ENCODE measurements at regions not wholly inside any gene's neighbourhood (a gene's known extent, or its start where the extent isn't known, plus 50 kb on each side); places are given as distances from the start of the nearest gene placed in this dataset.

DNA sequence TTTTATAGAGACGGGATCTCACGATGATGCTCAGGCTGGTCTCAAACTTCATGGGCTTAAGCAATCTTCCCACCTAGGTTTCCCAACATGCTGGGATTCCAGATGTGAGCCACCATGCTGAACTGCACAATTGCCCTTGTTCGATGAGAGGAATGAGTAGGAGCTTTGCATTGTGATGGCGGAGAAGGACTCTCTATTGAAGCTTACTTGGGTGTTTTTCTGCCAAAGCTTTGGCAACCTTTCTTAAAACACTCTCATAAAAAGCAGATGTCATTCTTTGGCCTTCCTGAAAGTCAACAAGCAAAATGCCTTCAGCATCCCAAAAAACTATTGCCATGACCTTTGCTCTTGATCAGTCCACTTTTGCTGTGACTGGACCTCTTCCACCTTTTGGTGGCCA lies 904.8 kb upstream of the TMEM132C start:
- no peak for DNase-seq

DNA sequence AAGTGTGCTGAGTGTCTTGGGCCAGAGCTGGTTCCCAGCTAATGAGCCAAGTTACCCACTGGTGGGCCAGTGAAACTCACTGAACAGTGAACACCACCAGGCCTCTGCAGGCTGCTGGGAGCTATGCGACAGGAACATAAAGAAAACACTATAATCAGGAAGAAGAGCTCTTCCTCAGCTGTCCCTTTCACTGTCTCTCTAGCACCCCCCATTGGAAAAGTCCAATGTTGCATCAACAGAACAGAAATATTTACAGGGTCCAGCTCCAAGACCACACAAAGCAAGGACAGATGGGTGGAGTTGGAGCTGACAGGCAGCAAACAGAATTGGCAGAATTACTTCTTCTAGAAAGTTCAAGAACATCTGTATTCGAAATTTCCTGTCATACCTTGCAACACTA lies 903.6 kb upstream of the TMEM132C start:
- DNase-seq = no peak

- no peak for DNase-seq
Observed at GRCh38 chr12:127373559-127373958, 893.4 kb upstream of the TMEM132C start.

DNA sequence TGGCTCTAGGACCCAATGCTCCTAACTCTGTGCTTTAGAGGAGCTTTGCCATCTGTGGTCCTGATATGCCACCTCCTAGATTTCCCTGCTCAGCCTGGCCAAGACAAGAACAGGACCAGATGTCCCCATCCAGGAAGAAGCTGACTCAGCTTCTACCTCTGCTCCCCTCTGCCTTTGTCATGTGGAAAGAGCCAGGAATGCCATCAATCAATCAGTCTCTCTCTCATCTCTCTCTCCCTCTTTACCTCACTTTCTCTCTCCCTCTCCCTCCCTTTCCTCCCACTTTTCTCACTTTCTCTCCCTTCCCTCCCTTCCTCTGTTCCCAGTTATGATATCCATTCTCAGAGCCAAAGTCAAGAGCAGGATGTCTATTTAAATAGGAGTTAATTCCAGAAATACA lies 892.5 kb upstream of the TMEM132C start:
- DNase-seq = no peak

DNA sequence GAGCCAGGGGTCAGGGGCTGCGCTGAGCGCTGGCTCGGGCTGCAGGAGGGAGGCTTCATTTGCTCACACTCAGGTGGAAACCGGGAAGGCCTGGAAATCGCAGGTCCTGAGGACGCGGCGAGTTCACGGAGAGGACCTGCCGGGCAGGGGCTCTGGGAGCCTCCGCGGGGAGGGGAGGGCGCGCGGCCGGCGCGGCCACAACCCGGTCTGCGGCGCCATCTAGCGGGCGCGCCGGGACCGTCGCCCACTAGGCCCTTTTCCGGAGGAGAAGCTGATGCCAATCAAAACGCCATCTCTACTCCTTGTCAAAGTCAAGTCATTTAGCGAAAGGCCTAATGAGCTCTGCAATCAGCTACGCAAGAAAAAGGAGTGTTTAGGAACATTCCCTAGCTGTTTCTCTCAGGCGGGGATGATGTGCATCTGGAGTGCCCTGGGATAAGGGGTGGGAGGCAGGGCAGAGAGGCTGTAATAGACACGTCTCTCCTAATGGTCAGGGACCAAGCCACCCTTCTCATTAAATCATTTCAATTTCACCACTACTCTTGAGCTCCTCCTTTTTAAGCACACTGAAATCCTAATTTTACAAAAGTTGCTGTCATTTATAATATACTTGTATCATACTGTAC lies 885.8 kb upstream of the TMEM132C start:
- DNase-seq = no peak

DNA sequence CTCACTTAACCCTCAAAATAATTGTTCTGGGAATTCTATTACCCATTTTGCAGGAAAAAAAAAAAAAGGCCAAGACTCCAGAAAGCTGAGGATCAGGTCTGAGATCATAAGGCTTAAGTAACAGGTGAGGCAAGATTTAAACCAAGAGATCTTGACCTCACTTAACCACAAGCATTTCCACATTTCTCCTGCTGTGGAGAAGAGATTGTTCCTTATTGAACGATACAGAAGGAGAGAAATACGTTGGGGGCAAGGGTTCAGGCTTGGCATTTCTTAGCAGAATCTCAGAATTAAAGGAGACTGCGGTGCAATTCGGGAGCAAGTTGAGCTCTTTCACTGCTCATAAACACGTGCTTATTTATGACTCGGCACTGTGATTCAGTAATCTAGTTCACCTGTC lies 885.3 kb upstream of the TMEM132C start:
- no peak for DNase-seq

DNA sequence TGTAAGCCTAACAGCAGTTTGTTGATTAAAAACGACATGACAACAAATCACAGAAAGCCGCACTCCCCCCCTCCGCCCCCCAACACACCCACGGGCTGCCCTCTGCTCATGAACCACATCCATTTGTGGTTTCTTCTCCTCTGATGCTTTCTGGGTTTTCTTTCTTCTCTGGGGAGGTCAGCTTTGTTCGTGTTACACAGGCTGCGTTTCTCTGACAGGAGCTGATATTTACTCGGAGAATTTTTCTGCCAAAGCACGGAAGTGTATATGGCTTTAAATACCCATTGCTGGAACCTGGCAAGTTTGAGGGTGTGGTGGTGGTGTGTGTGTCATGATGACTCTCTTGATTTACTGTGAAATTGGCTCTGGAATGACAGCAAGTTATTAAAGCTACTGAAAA lies 883.7 kb upstream of the TMEM132C start:
- no peak for DNase-seq

- DNase-seq = no peak
Observed at GRCh38 chr12:127386723-127387122, 880.2 kb upstream of the TMEM132C start.

DNA sequence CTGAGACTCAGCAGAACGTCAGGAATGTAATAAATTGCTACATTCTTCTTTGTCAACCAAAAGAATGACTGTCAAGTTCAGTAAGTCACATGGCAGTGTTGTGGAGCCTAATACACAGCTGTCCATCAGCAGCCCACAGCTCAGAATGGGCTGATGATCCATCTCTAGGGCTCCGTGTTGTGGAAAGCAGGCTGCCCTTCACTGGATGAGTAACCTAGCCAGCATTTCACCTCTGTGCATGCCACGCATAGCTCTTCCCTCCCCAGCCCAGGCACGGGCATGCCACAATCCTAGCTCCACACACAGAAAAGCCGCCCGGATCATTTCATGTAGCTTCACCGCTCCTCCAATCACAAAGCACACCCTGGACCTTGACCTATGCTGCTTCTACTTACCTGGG lies 878.0 kb upstream of the TMEM132C start:
- DNase-seq = no peak

DNA sequence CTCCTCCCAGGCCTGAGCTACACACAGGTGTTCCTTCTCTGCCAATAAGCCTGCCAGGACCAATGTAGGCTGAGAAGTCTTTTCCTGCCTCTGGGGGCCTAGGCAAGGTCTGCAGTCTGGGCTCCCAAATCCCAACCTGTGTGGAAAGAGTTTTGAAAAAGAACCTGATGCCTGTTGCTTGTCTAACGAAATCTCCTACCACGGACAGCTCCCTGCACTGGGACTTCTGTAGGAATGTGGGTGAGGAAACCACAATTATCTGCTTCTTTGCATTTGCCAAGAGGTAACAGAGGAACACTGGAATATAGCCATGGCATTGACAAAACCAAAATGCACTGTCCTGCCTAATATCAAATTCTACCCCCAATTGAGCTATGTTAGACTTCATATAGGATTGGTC lies 877.0 kb upstream of the TMEM132C start:
- no peak for DNase-seq

- DNase-seq = no peak
Observed at GRCh38 chr12:127393465-127393864, 873.5 kb upstream of the TMEM132C start.

DNA sequence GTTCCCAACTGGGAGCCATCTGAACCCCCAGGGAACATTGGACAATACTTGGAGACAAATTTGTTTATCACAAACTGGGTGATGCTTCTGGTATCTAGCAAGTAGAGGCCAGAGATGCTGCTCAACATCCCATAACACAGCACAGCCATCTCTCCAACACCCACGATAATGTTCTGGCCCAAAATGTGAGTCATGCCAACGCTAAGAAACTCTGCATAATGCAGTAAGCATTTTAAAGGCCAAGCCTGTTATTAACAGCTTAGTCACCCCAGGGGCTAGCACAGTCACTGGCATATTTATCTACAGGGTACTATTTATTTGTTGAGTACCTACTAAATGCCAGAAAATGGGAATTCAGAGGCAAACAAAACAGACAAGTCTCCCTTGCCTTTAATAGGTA lies 873.1 kb upstream of the TMEM132C start:
- no peak for DNase-seq

- no peak for DNase-seq
Observed at GRCh38 chr12:127396734-127397133, 870.2 kb upstream of the TMEM132C start.

DNA sequence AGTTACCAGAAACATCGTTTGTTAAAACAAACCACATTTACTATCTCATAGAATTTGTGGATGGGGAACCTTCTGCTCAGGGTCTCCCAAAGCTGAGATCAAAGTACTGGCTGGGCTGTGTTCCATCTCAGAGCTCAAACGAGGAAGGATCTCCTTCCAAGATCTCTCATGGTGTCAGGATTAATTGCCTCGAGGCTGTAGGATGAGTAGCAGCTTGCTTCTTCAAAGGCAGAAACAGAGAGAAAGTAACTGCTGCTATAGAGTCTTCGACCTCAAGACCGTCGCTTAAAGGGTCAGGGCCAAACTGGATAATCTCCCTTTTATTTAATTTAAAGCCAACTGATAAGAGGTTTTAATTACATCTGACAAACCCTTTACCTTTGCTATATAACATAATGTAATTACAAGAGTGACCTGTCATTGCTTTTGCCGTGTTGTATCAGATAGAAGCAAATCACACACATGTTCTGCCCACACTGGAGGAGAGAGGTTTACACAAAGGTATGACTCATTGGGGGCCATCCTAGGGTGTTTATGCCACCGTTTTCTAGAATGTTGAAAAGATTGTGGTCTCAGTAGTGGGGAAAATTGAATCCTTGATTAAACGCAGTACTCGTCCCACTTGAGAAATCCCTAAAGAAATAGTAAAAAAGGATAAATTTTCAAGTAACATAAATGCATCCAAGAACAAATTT lies 868.8 kb upstream of the TMEM132C start:
- no peak for DNase-seq

DNA sequence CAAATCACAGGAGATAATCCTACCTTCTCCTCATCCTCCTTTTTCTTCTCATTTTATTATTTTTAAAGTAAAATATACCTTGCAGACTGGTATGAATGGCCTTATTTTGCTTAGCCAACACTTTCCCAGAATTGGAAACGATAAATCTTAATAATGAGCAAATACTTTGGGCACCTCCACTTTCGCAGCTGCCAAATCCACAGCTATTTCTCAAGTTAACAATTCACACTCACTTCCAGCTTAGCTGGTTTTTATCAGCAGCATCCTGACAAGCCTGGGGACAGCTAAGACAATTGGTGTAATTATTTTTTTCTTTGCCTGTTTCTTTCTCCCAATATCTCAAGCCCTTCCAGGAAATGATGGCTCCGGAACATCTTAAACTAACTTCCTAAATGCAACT lies 867.5 kb upstream of the TMEM132C start:
- DNase-seq = no peak

GRCh38 chr12:127400221-127400620 lies 866.7 kb upstream of the TMEM132C start:
- DNase-seq = no peak

DNA sequence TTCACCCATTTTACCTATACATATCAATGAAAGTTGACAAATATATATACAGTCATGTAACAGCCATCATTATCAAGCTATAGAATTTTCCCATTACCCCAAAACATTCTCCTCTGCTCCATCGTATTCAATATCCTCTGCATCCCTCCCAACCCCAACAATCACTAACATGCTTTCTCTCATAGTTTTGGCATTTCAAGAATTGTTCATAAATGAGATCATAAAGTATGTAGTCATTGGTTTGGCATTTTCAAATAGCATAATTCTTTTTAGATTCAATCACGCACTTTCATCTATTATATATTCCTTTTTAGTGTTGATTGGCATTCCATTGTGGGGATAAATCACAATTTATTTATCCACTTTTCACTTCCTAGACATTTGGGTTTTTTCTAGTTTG lies 866.0 kb upstream of the TMEM132C start:
- DNase-seq = no peak

DNA sequence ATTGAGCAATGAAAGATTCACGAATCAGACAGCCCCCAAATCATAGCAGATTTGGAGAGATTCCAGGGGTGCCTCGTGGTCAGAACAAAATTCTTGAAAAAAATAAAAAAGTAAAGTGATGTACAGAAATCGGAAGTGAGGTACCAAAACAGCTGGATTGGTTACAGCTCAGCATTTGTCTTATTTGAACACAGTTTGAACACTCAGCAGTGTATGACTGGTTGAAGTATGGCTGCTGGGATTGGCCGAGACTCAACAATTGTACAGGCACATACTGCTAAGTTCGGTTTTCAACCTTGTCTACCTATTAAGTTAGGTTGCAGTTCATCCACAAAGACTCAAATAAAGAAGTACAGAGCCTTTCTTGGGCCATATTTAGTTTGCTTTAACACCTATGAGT lies 865.4 kb upstream of the TMEM132C start:
- DNase-seq = no peak

DNA sequence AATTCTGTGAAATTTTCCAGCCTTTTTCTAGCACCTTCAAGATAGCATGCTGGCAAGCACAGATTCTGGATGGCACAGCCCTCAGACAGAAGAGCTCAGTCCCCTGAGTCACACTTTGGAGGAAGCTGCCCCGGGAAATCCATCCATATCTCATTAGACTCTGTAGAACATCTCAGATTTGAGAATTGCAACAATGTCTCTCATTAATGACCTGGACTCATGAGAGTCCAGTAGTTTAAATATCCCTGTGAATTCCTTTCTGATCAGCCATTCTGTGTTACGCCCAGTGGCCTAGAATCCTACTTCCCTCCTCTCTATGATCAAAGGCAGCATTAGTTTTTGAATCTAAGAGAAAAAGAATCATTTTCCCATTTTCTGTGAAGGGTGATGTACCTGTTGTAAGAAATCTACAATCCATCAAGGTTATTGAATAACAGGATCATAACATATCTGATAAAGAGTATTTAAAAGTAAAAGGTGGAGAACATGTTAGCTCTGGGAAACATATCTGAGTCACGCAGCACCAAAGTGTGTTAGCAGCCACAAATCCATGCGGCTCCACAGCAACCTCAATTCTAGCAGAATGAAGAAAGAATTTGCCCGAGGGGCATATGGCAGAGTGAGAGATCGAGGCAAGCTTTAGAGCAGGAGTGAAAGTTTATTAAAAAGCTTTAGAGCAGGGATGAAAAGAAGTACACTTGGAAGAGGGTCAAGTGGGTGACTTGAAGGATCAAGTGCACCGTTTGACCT lies 855.6 kb upstream of the TMEM132C start:
- no peak for DNase-seq

DNA sequence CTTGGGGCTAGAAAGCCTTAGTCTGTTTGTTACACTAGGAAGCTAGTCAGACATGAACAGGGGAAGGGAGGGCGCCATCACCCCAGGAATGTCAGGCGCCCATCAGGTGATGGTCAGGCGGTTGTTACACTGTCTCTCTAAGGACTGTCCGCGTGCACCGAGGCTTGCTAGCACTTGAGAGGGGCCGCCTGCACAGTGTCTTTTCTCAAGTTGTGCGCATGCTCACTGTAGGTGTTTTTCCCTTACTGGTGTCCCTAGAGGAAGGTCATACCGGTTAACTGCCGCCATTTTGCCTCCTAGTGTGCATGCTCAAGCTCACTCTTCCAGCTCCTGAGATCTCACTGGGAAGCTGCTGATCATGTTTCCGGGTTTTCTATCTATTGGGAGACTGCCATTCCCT lies 855.0 kb upstream of the TMEM132C start:
- DNase-seq = no peak

DNA sequence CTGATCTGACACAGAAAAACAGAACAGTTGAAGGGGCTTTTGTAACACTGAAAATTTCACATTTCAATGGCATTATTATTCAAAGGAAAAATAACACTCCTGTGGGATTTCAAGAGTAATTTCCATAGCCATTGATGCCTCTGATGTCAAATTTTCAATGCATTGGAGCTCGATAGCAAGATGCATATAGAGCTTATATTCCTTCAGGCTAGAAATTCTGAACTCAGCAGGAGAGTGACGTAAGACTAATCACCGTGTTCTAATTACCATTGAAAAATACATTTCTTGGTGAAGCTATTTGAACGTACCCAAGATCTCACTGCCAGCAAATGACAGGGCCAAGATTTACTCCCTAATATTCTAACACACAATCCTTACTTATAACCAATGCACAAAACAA lies 854.1 kb upstream of the TMEM132C start:
- no peak for DNase-seq

GRCh38 chr12:127414186-127414585 lies 852.8 kb upstream of the TMEM132C start:
- DNase-seq = no peak

GRCh38 chr12:127414636-127415035 lies 852.3 kb upstream of the TMEM132C start:
- no peak for DNase-seq

GRCh38 chr12:127416796-127417195 lies 850.2 kb upstream of the TMEM132C start:
- no peak for DNase-seq

All from CD4-positive, alpha-beta T cell treated with Interleukin-17A for 1 hour (primary cell).